HK-2 (cell line): ENCODE measurements at regions not wholly inside any gene's neighbourhood (a gene's known extent, or its start where the extent isn't known, plus 50 kb on each side); places are given as distances from the start of the nearest gene placed in this dataset.

Source experiments
- DNase-seq: peaks from one replicate; pipeline ENCODE4 v3.0.0-alpha.2; 2018; ENCODE audit not compliant: unreplicated experiment

DNA sequence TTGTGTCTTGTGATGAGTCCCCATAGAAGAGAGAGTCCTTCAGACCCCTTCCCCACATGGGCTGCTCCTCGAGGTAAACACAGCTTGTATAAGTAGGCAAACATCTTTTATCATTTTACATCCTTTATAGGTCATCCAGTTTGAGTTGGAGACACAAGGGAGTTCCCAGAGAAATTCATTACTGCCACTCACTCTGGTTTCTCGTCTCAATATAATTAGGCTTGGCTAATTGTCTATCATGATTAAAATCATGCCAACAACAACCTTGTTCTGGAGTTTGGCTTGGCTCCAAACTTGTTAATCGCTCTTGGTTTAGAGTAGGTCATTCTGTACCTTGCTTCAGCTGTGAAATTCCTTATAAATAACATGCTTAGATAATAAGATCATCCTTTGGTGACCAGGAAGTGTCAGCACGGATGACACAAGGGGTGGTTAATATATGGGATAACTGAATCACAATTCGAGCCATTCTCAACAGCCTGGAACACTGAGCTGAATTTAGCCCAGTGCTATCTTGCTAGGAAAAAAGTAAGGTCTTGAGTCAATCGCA lies 70.7 kb upstream of the DAB1 start:
- no peak for DNase-seq

DNA sequence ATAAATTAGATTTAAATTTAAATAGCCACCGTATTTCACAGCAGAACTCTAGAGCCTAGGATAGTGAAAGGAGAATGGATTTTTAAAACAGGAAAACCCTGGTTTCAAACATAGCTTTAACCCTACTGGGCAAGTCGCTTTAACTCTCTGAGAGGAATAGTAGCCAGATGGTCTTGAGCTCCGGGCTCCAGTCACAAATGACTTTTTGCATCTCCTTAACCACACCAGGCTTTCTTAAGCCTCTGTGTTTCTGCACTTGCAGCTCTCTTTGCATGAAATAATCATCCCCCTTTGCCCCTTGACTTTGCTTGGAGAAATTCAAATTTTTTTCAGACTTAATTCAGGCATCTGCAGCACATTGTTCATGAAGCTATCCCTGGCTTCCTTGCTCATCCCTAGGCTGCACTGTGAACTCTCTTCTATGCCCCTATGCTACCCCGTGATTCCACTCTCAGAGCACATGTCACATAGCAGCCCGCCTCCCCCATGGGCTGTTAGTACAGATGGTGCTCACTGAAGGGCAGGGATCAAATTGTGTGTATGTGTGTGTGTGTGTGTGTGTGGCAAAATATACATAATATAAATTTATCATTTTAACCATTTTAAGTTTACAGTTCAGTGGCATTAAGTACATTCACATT lies 68.8 kb upstream of the DAB1 start:
- DNase-seq: no peak

DNA sequence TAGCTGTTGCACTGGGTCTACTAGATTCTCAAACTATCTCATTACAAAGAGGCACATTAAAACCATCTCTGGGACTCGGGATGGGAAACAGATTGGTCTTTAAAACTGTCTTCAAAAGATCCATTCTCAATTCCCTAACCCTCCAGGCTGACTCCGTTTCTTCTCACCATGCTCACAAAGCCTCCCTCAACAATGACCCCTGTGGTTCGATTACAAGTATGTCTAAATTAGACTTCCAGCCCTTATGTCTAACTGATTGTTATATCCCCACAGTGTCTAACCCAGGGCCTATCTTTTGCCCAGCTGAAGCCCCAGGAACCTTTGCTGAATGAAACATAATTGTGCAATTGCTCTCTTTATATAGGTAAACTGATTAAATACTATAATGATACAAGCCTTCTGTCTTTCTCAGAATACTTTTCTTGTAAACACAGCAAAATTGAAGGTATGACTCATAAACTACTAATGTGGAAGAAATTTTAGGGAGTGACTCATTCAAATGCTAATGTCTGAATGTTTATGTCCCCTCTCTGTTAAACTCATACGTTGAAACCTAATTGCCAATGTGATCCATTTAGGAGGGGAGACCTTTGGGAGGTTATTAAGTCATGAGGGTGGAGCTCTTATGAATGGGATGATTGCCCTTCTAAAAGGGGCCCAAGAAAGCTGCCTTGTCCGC lies 65.6 kb upstream of the DAB1 start:
- no peak for DNase-seq

DNA sequence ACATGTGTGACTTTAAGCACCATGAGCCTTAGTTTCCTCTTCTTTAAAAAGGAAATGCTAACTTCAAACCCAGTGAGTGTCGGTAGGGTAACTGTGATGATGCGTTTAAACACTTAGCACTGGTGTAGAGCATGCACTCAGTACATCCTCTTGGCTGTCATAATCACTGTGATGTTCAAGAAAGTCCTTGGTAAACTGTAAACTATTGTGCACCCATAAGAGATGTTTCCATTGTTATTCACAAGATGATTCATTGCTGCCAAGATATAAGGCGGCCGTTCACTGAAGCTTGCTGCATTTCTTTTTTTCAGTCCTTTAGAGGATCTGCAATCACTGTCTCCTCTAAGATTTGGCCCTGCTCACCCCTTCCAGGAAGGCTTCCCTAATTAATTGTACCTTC lies 61.8 kb upstream of the DAB1 start:
- no peak for DNase-seq

DNA sequence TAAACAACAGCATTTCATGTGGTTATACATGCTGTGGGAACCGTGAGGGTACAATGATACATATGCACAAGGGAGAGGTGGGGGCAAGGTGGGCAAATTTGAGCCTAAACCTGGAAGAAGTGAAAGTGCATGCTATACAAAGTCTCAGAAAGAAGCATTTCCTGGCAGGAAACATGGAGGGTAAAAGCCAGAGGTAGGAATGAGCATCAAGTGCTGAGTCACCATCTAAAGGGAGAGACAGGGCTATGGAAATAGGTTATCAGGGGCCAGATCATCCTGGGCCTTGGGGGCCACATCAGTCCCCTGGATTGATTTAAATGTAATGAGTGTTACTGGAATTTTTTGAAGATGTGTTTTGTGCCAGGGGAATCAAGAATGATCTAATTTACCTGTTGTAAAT lies 60.1 kb upstream of the DAB1 start:
- DNase-seq: no peak

DNA sequence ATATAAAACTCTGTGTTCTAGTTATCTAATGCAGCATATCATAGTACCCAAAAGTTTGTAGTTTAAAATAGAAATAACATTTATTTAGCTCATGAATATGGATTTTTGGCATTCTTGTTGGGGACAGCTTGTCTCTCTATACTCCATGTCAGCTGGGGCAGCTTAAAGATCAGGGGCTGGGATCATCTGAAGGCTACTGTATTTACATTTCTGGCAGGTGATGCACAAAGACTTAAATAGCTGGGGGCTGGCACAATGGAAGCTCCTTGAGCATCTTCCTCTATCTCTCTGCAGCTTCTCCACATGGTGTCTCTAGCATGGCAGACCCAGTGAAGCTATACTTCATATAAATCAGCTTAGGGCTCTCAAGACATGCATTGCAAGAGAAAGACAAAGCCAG lies 55.6 kb upstream of the DAB1 start:
- no peak for DNase-seq

DNA sequence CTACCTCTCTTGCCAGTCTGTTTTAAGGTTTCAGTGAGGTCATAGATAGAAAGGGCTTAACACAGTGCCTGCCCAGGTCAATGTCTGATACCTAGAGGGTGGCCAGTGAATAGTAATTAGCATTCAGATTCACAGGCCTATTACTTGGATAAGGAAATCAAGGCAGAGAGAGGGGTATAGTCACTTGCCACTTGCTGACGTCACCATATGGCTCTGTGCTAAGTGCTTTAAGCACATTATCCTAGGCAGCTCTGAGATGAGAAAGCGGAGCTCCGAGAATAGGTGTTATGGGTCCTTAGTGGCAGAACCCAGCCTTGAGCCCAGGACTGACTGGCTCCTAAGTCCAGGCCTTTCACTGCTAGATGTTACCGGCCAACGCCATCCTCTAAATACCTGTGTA lies 51.5 kb upstream of the DAB1 start:
- DNase-seq: no peak

DNA sequence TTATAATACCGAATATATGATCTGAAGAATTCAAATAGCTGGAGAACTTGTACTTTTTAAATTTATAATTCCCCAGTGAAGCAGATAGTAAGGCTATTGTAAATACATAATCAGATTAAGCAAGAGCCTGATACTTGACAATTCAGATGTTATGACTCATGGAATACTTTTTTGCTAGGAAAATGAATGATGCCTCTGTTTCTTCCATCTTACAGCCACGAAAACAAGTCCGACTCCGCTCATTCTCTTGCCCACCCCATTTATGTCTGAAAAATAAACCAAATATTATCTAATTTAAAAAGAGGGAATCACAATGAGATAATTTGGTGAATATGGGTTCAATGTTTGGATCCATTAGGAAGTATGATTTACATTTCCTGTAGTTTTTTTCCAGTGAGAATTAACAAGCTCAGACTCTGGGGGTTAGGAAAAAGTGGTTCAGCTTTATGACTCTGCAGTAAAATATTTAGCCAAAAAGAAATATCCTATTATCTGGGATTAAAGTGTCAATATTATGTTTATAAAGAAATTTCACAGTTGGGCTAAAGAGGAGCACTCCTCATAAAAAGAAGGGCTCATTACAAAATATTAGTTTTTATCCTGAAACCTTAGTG lies 50.4 kb upstream of the DAB1 start:
- DNase-seq: no peak
